HG03520 (cell line): ENCODE measurements at regions not wholly inside any gene's neighbourhood (a gene's known extent, or its start where the extent isn't known, plus 50 kb on each side); places are given as distances from the start of the nearest gene placed in this dataset.
"Not testable (repeated sequence)": the region's sequence is repeated elsewhere in the genome, so short reads cannot be mapped to it uniquely, and the experiment has no call there.

Experiments used
- ATAC-seq: cut with Tn5 transposase; IDR thresholded peaks from one replicate; pipeline ENCODE4 v1.9.1; 2021; ENCODE audit warnings: mild to moderate bottlenecking, moderate library complexity; ENCODE audit not compliant: unreplicated experiment

DNA sequence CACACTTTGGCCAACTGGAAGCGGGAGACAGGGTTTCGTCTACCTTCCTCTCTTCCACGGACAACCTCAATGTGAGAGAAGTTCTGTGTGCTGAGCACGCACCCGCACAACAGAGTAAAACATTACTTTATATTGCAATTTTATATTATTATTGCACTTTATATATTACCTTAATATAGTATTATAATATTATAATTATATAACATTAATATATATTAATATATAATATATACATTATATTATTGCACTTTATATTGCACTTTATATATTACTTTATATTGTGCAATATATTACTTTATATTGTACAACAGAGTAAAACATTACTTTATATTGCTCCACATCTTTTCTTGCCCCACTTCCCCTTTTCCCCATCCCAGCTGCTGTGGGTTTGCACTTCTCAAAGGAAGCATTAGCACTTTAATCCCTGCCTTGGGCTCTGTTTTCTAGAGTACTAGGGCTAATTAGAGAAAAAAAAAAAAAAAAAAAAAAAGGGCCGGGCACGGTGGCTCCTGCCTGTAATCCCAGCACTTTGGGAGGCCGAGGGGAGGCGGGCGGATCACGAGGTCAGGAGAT is 76.4 kb upstream of the SLC4A7 start:
- no peak for ATAC-seq

DNA sequence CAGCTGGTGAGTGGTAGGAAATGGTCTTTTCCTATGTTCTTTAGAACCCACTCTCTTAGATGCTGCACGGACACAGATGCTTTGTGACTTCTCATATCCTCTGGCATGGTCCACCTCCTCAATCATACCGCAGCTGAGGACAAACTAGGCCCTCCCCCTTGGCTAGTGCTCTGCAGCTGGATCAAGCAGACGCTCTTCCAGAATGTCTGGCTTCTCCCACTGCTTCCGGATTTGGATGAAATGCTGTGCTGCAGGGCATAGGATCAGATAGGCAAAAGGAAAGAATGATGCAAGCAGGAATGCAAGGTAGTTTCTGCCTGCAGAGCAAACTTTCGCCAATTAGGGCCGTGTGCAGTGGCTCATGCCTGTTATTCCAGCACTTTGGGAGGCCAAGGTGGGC is 75.7 kb upstream of the SLC4A7 start:
- no peak for ATAC-seq

DNA sequence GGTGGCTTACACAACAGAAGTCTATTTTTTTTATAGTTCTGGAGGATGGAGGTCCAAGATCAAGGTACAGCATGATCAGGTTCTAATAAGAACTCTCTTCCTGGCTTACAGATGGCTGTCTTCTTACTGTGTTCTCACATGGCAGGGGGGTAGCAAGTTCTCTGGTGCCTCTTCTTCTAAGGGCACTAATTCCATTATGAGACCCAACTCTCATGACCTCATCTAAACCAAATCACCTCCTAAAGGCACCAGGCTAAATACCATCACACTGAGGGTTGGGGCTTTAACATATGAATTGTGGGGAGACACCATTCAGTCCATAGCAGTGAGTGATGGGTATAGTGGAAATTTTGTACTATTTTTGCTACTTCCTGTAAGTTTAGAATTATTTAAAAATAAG is 75.2 kb upstream of the SLC4A7 start:
- ATAC-seq, result no peak

DNA sequence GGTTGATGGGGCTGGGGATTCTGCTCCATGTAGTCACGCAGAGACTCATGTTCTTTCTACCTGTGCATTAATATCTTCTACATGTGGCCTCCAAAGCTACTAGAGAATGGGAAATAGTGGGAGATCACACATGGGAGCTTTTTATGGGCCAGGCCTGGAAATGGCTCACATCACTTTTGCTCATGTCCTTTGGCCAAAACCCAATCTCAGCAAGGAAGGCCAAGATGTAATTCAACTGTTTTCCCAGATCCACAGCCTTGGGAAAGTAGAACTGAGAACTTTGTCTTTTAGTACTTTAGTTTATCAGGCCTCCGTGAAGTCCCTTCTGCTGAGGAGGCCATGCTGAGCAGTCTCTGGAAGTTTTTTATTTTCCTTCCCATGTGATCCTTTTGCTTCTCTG is 73.2 kb upstream of the SLC4A7 start:
- ATAC-seq, result no peak

DNA sequence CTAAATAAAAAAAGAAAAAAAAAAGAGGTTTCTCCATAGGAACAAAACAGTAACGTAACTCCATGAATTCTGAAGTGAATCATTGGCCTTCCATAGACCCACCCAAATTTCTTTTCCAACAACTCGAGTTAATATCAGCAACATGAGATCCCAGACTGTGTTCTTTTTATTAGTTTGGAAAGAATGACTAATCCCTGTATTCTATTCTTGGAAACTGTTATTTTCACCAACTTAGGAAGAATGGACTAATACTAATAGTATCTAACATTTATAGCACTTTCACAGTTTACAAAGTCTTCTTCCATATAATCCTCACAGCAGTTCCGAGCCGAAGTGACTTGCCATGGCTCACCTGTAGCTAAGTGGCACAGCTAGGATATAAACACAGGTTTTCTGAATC is 72.7 kb upstream of the SLC4A7 start:
- ATAC-seq, result no peak

DNA sequence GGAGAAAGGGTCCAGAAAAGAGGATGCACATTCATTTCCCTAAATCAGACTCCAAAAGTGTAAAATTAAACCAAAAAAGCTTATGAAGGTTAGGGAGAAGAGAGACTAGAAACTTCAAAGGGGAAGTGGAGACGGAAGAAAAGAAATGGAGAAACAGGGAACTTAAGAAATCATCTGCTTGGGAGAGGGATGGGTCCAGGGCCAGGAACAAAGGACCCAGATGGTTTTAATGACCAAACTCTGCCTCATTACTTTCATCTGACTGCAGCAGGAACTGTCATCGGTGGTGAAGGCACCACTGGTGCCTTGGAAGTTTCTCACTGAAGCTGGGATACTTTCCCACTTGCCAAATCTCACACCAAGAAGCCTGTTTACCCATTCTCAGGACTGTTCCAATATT is 70.5 kb upstream of the SLC4A7 start:
- no peak for ATAC-seq

DNA sequence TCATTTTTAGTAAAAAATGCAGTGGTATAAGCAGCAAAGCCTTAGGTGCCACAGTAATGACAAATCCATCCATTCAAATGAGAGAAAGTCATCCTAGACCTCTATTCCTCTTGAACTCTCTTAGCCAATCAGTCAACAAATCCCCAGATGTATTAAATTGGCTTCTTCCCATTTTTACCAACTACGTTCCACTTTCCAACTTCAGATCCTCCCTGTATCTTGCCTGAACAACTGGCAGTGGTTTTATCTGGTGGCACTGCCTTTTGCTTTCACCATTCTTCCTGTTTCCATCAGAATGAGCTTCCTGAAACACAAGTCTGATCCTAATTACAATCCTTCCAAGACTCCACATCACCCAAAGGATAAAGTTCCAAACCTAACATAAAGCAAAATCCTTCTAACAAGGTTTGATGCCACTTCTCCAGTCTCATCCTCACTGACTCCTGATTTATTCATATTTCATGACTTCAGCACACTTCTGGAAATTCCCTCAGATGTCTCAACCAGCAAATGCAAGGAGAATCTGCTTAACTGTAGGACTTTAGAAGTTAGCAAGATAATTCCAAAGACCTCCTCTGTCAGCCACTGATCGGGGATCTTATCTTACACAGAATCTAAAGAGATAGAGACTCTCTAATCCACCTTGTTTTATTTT is 69.8 kb upstream of the SLC4A7 start:
- no peak for ATAC-seq

DNA sequence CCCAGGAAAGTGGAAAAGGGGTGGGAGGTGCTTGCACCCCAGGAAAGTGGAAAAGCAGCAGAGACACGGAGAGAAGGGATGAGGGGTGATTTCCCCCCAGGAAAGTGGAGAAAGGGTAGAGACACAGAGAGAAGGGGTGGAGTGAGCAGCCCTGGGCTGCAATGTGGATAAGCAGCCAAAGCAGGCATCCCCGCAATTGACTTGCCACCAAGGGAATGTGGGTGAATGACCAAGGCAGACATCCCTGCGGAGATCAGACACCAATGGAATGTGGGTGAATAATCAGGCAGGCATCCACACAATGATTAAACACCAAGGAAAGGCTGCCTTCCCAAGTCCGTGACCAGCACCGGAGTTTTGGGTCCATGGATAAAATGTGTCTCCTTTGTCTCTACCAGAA is 68.5 kb upstream of the SLC4A7 start:
- not testable (repeated sequence) for ATAC-seq

DNA sequence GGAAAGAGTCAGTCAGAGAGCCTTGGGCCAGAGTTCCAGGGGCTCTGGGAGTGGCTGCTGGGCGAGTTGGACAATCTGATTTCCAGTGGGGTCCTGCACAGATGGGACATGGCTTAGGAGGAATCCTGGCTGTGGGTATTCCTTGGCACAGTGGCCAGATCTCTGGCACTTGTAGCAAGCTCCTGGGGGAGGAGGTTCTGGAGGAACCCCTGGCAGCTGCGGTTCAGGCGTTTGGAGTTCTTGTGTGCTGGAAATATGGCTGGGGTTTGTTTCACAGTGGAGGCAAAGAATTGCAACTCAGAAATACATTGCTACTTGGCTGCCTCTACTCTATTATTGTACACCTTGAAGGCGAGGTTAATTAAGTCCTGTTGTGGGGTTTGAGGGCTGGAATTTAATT is 67.2 kb upstream of the SLC4A7 start:
- not testable (repeated sequence) for ATAC-seq

DNA sequence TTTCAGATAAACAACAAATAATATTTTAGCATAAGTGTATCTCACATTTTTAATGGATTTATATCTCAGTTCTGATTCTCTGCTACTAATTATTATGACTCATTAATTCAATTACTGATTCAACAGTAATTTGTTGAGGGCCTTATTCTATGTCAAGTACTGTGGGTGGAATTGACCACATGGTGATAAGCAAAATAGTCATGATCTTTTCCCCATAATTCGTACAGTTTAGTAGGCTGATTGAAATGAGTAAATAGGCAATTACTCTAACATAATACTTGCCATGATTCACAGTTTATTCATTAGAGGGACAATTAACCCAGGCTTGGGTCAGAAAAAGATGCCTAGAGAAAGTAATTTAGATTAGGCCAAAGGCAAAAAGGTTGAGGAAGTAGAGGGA is 60.9 kb upstream of the SLC4A7 start:
- ATAC-seq, result no peak

DNA sequence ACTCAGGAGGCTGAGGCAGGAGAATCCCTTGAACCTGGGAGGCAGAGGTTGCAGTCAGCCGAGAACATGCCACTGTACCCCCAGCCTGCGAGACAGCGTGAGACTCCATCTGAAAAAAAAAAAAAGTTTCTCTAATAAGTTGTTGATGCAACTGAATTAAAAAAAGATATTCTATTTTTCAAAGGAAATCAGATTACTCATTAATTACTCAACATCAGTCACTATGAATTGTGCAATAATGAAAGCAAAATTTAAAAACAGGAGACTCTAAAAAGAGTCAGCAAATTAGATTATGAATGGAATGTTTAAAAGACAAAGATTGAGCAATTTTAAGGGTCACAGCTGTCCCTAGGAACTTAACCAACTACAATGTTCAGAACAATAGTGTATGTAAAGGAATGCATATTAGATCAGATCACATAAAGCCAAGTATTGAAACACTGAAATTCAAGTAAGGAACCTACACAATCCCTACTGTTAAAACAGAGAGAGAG is 60.2 kb upstream of the SLC4A7 start:
- ATAC-seq, result no peak

DNA sequence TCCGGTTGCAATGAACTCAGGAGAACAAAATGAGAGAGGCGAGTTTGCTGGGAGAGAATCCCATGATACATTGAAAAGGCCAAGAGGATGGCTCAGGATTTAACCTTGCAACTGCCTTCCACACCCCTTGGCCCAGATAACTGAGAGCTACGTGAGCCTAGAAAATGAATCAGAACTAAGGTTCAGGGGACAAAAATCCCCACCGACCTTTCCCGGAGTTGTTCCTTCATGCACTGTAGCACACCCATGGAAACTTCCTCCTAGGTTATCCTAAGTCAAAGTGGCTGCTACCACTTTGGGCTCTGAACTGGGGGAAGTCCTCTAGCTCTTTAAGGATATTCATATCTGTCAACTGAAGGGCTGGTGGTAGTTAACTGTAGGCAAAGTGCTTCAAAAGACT is 58.3 kb upstream of the SLC4A7 start:
- no peak for ATAC-seq

DNA sequence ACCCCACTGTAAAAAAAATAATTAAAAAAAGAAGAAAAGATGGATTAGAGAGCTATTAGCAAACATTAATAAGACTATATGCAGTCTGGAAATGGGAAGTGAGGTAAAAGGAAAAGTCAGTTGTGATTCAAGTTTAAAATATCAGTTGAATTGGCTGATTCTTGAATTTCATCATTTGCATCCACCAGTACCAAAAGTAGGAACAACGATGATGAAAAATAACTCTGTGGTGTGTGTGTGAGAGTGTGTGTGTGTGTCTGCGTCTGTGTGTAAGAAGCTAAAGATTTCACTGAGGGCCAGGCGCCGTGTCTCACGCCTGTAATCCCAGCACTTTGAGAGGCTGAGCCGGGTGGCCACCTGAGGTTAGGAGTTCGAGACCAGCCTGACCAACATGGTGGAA is 56.0 kb upstream of the SLC4A7 start:
- no peak for ATAC-seq

DNA sequence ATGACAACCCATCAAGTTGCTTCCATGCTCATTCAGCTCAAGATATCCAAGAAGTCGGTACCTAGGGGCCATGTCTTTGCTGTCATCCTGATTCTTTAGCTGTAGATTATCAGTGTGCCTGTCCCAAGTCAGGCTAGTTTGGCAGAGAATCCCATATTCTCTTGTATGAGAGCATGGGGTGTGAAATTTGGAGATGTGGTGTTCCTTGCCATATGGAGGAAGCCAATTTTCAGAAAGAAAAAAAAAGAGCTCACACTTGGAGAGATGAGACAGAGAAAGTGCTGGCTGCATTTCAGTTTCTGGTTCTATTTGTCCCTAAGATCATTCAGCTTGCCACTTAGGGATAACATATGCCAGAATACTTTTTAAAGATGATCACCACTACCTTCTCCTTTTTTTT is 52.3 kb upstream of the SLC4A7 start:
- ATAC-seq, result no peak

DNA sequence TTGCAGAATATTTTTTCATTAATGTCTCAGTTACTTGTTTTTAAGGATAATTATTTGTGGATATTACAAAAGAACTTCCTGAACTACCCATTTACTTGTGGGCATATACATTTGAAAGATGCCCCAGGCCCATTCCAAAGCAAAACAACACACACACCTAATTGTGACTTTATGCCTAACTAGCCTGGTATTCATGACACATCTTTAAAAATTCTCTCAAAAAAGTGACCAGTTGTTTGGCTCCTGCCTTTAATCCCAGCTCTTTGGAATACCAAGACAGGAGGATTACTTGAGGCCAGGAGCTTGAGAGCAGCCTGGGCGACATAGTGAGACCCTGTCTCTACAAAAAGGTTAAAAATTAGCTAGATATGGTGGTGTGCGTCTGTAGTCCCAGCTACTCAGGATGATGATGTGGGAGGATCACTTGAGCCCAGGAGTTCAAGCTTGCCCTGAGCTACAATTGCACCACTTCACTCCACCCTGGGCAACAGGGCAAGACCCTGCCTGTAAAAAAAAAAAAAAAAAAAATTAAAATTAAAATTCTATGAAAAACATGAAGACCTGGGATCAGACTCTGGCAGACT is 51.7 kb upstream of the SLC4A7 start:
- ATAC-seq, result no peak

DNA sequence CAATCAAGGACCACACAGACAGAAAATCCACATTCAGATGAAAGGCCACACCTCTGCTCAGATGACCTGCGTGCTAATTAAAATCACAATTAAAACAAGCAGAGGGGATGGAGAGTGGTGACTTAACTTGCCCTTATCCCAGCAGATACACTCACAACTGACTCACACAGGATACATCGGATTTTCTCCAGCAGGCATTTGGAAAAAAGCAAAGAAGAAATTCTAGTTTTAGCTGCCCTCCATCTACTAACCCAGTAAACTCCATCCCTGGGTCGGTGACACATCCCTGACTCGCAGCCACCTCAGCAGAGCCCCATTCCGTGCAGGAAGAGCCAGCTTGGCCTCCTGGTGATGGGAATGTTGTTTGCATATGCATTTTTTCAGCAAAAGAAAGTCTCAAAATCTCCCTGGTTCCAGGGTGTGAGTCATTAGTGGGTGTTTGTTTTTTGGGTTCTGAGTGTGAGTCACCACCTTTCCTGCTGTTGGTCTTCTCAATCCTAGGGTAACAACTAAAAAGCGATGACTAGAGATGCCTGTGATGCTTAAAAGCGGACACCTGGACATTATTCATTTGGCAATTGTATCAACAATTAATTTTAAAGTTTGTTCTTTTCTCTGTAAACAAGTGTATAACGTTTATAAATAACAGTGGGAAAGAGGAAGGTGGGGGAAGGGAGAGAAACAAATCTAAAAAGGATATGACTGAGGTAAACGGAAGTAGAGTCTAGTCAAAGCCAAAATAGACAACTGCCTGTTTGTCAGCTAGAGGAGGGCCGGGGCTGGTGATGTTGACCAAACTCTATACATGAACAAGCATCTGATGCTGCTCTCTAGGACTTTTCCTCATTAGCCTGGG is 49.8 kb upstream of the SLC4A7 start:
- ATAC-seq, result peak; percentile 74
